ENCODE measurements at regions not wholly inside any gene's neighbourhood (a gene's known extent, or its start where the extent isn't known, plus 50 kb on each side); places are given as distances from the start of the nearest gene placed in this dataset.
"Not testable (repeated sequence)": the region's sequence is repeated elsewhere in the genome, so short reads cannot be mapped to it uniquely, and the experiment has no call there.

GRCh38 chr1:147103416-147104155, 68.7 kb downstream of the PRKAB2 start:
- DNase-seq = not testable (repeated sequence)

GRCh38 chr1:147099192-147099591, 73.1 kb downstream of the PRKAB2 start:
- DNase-seq = no peak

- not testable (repeated sequence) for DNase-seq
Measured at GRCh38 chr1:147098338-147098973, 73.8 kb downstream of the PRKAB2 start.

- DNase-seq = no peak
Measured at GRCh38 chr1:147095691-147096090, 76.6 kb downstream of the PRKAB2 start.

GRCh38 chr1:147091801-147092200, 80.5 kb downstream of the PRKAB2 start:
- DNase-seq = no peak

- no peak for DNase-seq
Measured at GRCh38 chr1:147089457-147089856, 82.8 kb downstream of the PRKAB2 start.

GRCh38 chr1:147086129-147086528, 86.1 kb downstream of the PRKAB2 start:
- no peak for DNase-seq

- peak; percentile 77 for DNase-seq
Measured at GRCh38 chr1:147084273-147085096, 87.8 kb downstream of the PRKAB2 start.

GRCh38 chr1:147083919-147084272, 88.4 kb downstream of the PRKAB2 start:
- DNase-seq = no peak

GRCh38 chr1:147080671-147081394, 91.4 kb downstream of the PRKAB2 start:
- no peak for DNase-seq

GRCh38 chr1:147080006-147080661, 92.1 kb downstream of the PRKAB2 start:
- no peak for DNase-seq

GRCh38 chr1:147079400-147080005, 92.8 kb downstream of the PRKAB2 start:
- DNase-seq = no peak

- DNase-seq = no peak
Measured at GRCh38 chr1:147078606-147079399, 93.5 kb downstream of the PRKAB2 start.

- no peak for DNase-seq
Measured at GRCh38 chr1:147077936-147078605, 94.2 kb downstream of the PRKAB2 start.

- no peak for DNase-seq
Measured at GRCh38 chr1:147077523-147077922, 94.7 kb downstream of the PRKAB2 start.

- DNase-seq = no peak
Measured at GRCh38 chr1:147077081-147077480, 95.2 kb downstream of the PRKAB2 start.

GRCh38 chr1:147076442-147076841, 95.8 kb downstream of the PRKAB2 start:
- DNase-seq = no peak

- DNase-seq = no peak
Measured at GRCh38 chr1:147072482-147073432, 99.5 kb downstream of the PRKAB2 start.

- no peak for DNase-seq
Measured at GRCh38 chr1:147071142-147071541, 101.1 kb downstream of the PRKAB2 start.

Data from hindlimb muscle (tissue), 1 donor.